H9 (cell line): ENCODE measurements at regions not wholly inside any gene's neighbourhood (a gene's known extent, or its start where the extent isn't known, plus 50 kb on each side); places are given as distances from the start of the nearest gene placed in this dataset.

Experiments
- DNase-seq: peaks from one replicate; pipeline ENCODE4 v3.0.0-alpha.2; 2017
- H2AFZ ChIP-seq: one replicate; pipeline ENCODE4 v1.6.1; 2013; ENCODE audit warnings: mild to moderate bottlenecking, low read length, control low read depth, moderate library complexity
- H2AK5ac ChIP-seq: 2 replicates; pipeline ENCODE4 v1.6.1; 2013; ENCODE audit warnings: low read length, control low read depth, mixed read lengths; ENCODE audit not compliant: insufficient read length
- H2BK120ac ChIP-seq: one replicate; pipeline ENCODE4 v1.6.1; 2013; ENCODE audit warnings: low read depth, mild to moderate bottlenecking, low read length, control low read depth, inconsistent platforms; ENCODE audit not compliant: poor library complexity, severe bottlenecking
- H2BK12ac ChIP-seq: 2 replicates; pipeline ENCODE4 v1.6.1; 2013; ENCODE audit warnings: low read length, control low read depth, mixed read lengths, low read depth; ENCODE audit not compliant: insufficient read length
- H2BK15ac ChIP-seq: 2 replicates; pipeline ENCODE4 v1.6.1; 2013; ENCODE audit warnings: low read depth, low read length, control low read depth
- H2BK20ac ChIP-seq: one replicate; pipeline ENCODE4 v1.6.1; 2013; ENCODE audit warnings: low read depth, mild to moderate bottlenecking, low read length, control low read depth, inconsistent platforms; ENCODE audit not compliant: poor library complexity, severe bottlenecking
- H2BK5ac ChIP-seq: 2 replicates; pipeline ENCODE4 v1.6.1; 2013; ENCODE audit warnings: low read length, control low read depth, mixed read lengths; ENCODE audit not compliant: insufficient read length
- H3K14ac ChIP-seq: 2 replicates; pipeline ENCODE4 v1.6.1; 2013; ENCODE audit warnings: low read length, control low read depth; ENCODE audit not compliant: insufficient read depth
- H3K18ac ChIP-seq: 2 replicates; pipeline ENCODE4 v1.6.1; 2013; ENCODE audit warnings: low read depth, mild to moderate bottlenecking, mixed read lengths, low read length, control low read depth; ENCODE audit not compliant: insufficient read length
- H3K23ac ChIP-seq: 2 replicates; pipeline ENCODE4 v1.6.1; 2013; ENCODE audit warnings: low read length, control low read depth, mixed read lengths, low read depth; ENCODE audit not compliant: insufficient read length
- H3K23me2 ChIP-seq: 2 replicates; pipeline ENCODE4 v1.6.1; 2013; ENCODE audit warnings: low read depth, mild to moderate bottlenecking, mixed read lengths, low read length, control low read depth; ENCODE audit not compliant: insufficient read length, poor library complexity, severe bottlenecking
- H3K27ac ChIP-seq: 2 replicates; pipeline ENCODE4 v1.5.1; 2013; ENCODE audit warnings: low read length, control low read depth, mixed read lengths, low read depth; ENCODE audit not compliant: insufficient read length
- H3K27me3 ChIP-seq: 2 replicates; pipeline ENCODE4 v1.6.1; 2013; ENCODE audit warnings: low read length, control low read depth, inconsistent platforms; ENCODE audit not compliant: insufficient read depth
- H3K4ac ChIP-seq: 2 replicates; pipeline ENCODE4 v1.6.1; 2013; ENCODE audit warnings: low read depth, mild to moderate bottlenecking, control low read depth, inconsistent platforms, low read length, moderate library complexity
- H3K4me1 ChIP-seq: 2 replicates; pipeline ENCODE4 v1.6.1; 2013; ENCODE audit warnings: low read length, control low read depth, inconsistent platforms; ENCODE audit not compliant: insufficient read depth
- H3K4me2 ChIP-seq: 2 replicates; pipeline ENCODE4 v1.6.1; 2013; ENCODE audit warnings: low read length, control low read depth, mixed read lengths; ENCODE audit not compliant: insufficient read length, insufficient read depth
- H3K56ac ChIP-seq: 2 replicates; pipeline ENCODE4 v1.6.1; 2013; ENCODE audit warnings: low read depth, mild to moderate bottlenecking, mixed read lengths, low read length, control low read depth; ENCODE audit not compliant: insufficient read length
- H3K79me1 ChIP-seq: 2 replicates; pipeline ENCODE4 v1.6.1; 2013; ENCODE audit warnings: low read depth, mild to moderate bottlenecking, moderate library complexity, low read length, control low read depth, inconsistent platforms; ENCODE audit not compliant: insufficient read depth, poor library complexity, severe bottlenecking
- H3K79me2 ChIP-seq: 2 replicates; pipeline ENCODE4 v1.6.1; 2013; ENCODE audit warnings: low read length, control low read depth, inconsistent platforms; ENCODE audit not compliant: insufficient read depth
- H3K9ac ChIP-seq: 2 replicates; pipeline ENCODE4 v1.6.1; 2013; ENCODE audit warnings: low read length, control low read depth, mixed read lengths; ENCODE audit not compliant: insufficient read length; ENCODE audit errors: extremely low read depth
- H3K9me3 ChIP-seq: one replicate; pipeline ENCODE4 v1.6.1; 2013; ENCODE audit warnings: low read depth, low read length, inconsistent platforms; ENCODE audit not compliant: control insufficient read depth
- H3T11ph ChIP-seq: one replicate; pipeline ENCODE4 v1.6.1; 2013; ENCODE audit warnings: mild to moderate bottlenecking, low read length, control low read depth, inconsistent platforms
- H4K20me1 ChIP-seq: one replicate; pipeline ENCODE4 v1.6.1; 2013; ENCODE audit not compliant: control insufficient read depth, insufficient read length, insufficient read depth
- H4K5ac ChIP-seq: 2 replicates; pipeline ENCODE4 v1.6.1; 2013; ENCODE audit warnings: low read depth, mild to moderate bottlenecking, mixed read lengths, low read length, control low read depth; ENCODE audit not compliant: insufficient read length
- H4K8ac ChIP-seq: replicated peaks from 2 replicates; pipeline ENCODE4 v1.6.1; 2013; ENCODE audit warnings: low read length, control low read depth, mixed read lengths, low read depth; ENCODE audit not compliant: insufficient read length
- H4K91ac ChIP-seq: 2 replicates; pipeline ENCODE4 v1.6.1; 2013; ENCODE audit warnings: low read depth, mild to moderate bottlenecking, moderate library complexity, mixed read lengths, low read length, control low read depth; ENCODE audit not compliant: insufficient read length
- H3K27ac Mint-ChIP-seq, 3 experiments: 2 replicates in 2 of 3; 3 replicates in 1 of 3; pipeline ENCODE4 v1.8.0; 2020 to 2021; ENCODE audit warnings: mixed read lengths in 3 of 3, mild to moderate bottlenecking in 1 of 3, moderate library complexity in 1 of 3
- H3K27me3 Mint-ChIP-seq: 2 replicates; pipeline ENCODE4 v1.8.0; 2021; ENCODE audit warnings: low read depth, mild to moderate bottlenecking, moderate library complexity, mixed read lengths
- H3K36me3 Mint-ChIP-seq, 3 experiments: 2 replicates in 2 of 3; 3 replicates in 1 of 3; pipeline ENCODE4 v1.8.0; 2020 to 2021; ENCODE audit warnings: low read depth in 3 of 3, mixed read lengths in 3 of 3; ENCODE audit not compliant: insufficient read depth in 1 of 3
- H3K4me1 Mint-ChIP-seq, 2 experiments: 2 replicates each; pipeline ENCODE4 v1.8.0; 2020; ENCODE audit warnings: mixed read lengths in 2 of 2
- H3K4me3 Mint-ChIP-seq, 2 experiments: 2 replicates in 1 of 2; 3 replicates in 1 of 2; pipeline ENCODE4 v1.8.0; 2020 to 2021; ENCODE audit warnings: mild to moderate bottlenecking in 2 of 2, mixed read lengths in 2 of 2, moderate library complexity in 1 of 2
- H3K9me3 Mint-ChIP-seq, 2 experiments: 2 replicates in 1 of 2; 3 replicates in 1 of 2; pipeline ENCODE4 v1.8.0; 2020; ENCODE audit warnings: mild to moderate bottlenecking in 2 of 2, mixed read lengths in 2 of 2, moderate library complexity in 1 of 2
- WGBS: extraction: QIAGEN DNeasy Blood & Tissue Kit; methylation state at CpG from one replicate; pipeline ENCODE4 v1.1.7; 2013; ENCODE audit warnings: missing lambda C conversion rate, low lambda C conversion rate, mixed read lengths; ENCODE audit not compliant: insufficient read length; ENCODE audit errors: extremely low coverage; 5-methylcytosine and 5-hydroxymethylcytosine counted together
- TF ChIP-seq, protein P1 (sequence below): fragments of 200-600 bp; sonication (generic); conservative IDR thresholded peaks from 3 replicates; pipeline ENCODE4 v1.8.0; 2021; ENCODE audit warnings: antibody characterized with exemption, mild to moderate bottlenecking

DNA sequence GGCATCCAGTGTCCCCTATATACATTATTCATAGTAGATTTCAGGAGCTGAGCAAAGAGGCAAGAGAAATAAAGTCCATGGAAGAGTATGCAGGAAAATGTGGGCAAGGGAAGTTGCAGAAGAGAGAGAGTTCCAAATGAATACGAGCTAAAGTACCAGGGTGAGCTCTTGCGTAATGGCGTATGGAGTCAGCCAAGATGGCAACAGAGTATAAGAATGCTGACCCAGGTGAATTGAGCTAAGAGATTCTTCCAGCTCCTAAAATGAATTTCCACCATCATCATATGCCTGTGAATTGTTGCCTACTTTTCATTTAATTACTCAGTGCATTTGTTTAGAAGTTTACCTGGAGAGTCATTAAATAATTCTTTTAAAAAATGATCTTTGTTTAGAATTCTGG, 153.2 kb upstream of the CNTNAP4 start:
- no peak overlapping the region for H3K23ac ChIP-seq

More for the DNA sequence above, 153.2 kb upstream of the CNTNAP4 start:
- H3K27me3 ChIP-seq, result no peaks in the 10 kb centered on the region
- no peak overlapping the region for H3K14ac ChIP-seq
- H3K56ac ChIP-seq, result no peak overlapping the region
- no peaks in the 10 kb centered on the region for H4K20me1 ChIP-seq
- H2BK15ac ChIP-seq, result no peak overlapping the region
- H3T11ph ChIP-seq, result no peak overlapping the region
- H2BK12ac ChIP-seq, result no peak overlapping the region
- no peak overlapping the region for H3K27ac Mint-ChIP-seq
- no peak overlapping the region for H2BK120ac ChIP-seq
- no peak overlapping the region for H2AFZ ChIP-seq
- H3K36me3 Mint-ChIP-seq, result no peaks in the 10 kb centered on the region
- no peak overlapping the region for H3K4me2 ChIP-seq
- TF ChIP-seq, protein P1, sequence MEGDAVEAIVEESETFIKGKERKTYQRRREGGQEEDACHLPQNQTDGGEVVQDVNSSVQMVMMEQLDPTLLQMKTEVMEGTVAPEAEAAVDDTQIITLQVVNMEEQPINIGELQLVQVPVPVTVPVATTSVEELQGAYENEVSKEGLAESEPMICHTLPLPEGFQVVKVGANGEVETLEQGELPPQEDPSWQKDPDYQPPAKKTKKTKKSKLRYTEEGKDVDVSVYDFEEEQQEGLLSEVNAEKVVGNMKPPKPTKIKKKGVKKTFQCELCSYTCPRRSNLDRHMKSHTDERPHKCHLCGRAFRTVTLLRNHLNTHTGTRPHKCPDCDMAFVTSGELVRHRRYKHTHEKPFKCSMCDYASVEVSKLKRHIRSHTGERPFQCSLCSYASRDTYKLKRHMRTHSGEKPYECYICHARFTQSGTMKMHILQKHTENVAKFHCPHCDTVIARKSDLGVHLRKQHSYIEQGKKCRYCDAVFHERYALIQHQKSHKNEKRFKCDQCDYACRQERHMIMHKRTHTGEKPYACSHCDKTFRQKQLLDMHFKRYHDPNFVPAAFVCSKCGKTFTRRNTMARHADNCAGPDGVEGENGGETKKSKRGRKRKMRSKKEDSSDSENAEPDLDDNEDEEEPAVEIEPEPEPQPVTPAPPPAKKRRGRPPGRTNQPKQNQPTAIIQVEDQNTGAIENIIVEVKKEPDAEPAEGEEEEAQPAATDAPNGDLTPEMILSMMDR, result no peak
- no peak overlapping the region for H4K91ac ChIP-seq
- H2BK5ac ChIP-seq, result no peak overlapping the region
- H3K79me1 ChIP-seq, result no peaks in the 10 kb centered on the region
- no peak overlapping the region for H2AK5ac ChIP-seq
- no peak overlapping the region for H3K9ac ChIP-seq
- H3K9me3 Mint-ChIP-seq, result no peaks in the 10 kb centered on the region; a peak in 1 of 5 replicates
- H4K8ac ChIP-seq, result no peak overlapping the region
- H3K9me3 ChIP-seq, result no peaks in the 10 kb centered on the region
- no peak overlapping the region for H3K27ac ChIP-seq
- H3K4me1 Mint-ChIP-seq, result no peaks in the 10 kb centered on the region
- H3K4ac ChIP-seq, result no peak overlapping the region
- no peaks in the 10 kb centered on the region for H3K4me1 ChIP-seq
- H3K23me2 ChIP-seq, result no peaks in the 10 kb centered on the region
- no peaks in the 10 kb centered on the region for H3K79me2 ChIP-seq
- H2BK20ac ChIP-seq, result no peak overlapping the region
- no peak overlapping the region for H3K4me3 Mint-ChIP-seq
- no peaks in the 10 kb centered on the region; the same call in 1 of the 2 replicates for H3K27me3 Mint-ChIP-seq
- DNase-seq, result no peak
- no CpG with 5 or more reads among the region's 3 CpGs for WGBS
- no peak overlapping the region for H4K5ac ChIP-seq
- no peak overlapping the region for H3K18ac ChIP-seq
